Vagina (tissue), 2 donors: ENCODE measurements at regions not wholly inside any gene's neighbourhood (a gene's known extent, or its start where the extent isn't known, plus 50 kb on each side); places are given as distances from the start of the nearest gene placed in this dataset.

Experiments
- DNase-seq, 2 donors: peaks; one replicate each; pipeline ENCODE4 v3.0.0-alpha.2; 2017; ENCODE audit errors: extremely low spot score in 2 of 2
- H3K27ac ChIP-seq: fragments of 200-600 bp; sonication (generic); one replicate; pipeline ENCODE4 v1.5.1; 2019
- H3K27me3 ChIP-seq: fragments of 200-600 bp; sonication (generic); one replicate; pipeline ENCODE4 v1.5.1; 2019
- H3K36me3 ChIP-seq, 2 donors: fragments of 200-600 bp; sonication (generic); one replicate each; pipeline ENCODE4 v1.5.1; 2017 to 2019
- H3K4me1 ChIP-seq: fragments of 200-600 bp; sonication (generic); one replicate; pipeline ENCODE4 v1.5.1; 2019
- H3K4me3 ChIP-seq, 2 donors: fragments of 200-600 bp; sonication (generic); 1 replicate in 1 of 2; 2 replicates in 1 of 2; pipeline ENCODE4 v1.5.1; 2016 to 2019
- H3K9me3 ChIP-seq: fragments of 200-600 bp; sonication (generic); one replicate; pipeline ENCODE4 v1.5.1; 2019
- POLR2A ChIP-seq, 2 donors: fragments of 450-650 bp; IDR thresholded peaks; one replicate each; pipeline ENCODE4 v1.6.1; 2017; ENCODE audit warnings: antibody characterized with exemption in 2 of 2, mild to moderate bottlenecking in 2 of 2, moderate library complexity in 2 of 2
- POLR2AphosphoS5 ChIP-seq, 2 donors: sonication (generic); formaldehyde crosslinking; IDR thresholded peaks; one replicate each; pipeline ENCODE4 v1.9.0; 2017; ENCODE audit warnings: antibody characterized with exemption in 2 of 2, mild to moderate bottlenecking in 2 of 2, low read depth in 1 of 2; ENCODE audit not compliant: insufficient read depth in 1 of 2
- intact Hi-C: fragments of 100-400 bp; cut with DNase I; formaldehyde crosslinking; loops from one replicate; pipeline ENCODE4 v1.15.1; 2023
- TF ChIP-seq, protein P1 (sequence below), 3 experiments: fragments of 450-650 bp in 2 of 3; fragments of 200-600 bp in 1 of 3; sonication (generic) in 1 of 3; IDR thresholded peaks; one replicate each; pipeline ENCODE4 v1.5.1; 2017 to 2019; ENCODE audit warnings: antibody characterized with exemption in 3 of 3, mild to moderate bottlenecking in 2 of 3, moderate library complexity in 2 of 3

DNA sequence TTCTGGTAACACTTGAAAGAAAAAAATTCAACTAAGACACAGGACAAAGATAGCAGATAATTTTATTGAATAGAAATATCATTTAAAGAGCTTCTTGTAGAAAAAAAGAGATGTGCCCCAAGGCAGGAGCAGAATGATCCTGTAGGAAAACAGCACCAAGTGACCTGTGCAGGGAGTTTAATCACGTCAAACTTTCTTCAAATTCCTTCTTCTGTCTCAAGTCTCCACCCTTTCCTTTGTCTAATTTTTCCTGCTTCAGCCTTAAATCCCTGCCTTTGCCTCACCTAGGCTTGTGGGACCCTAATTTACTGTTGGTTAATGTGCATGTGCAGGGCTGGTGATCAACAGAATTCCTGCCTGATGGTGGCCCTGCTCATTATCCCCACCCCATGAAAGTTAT, 481.4 kb downstream of the IPMK start:
- intact Hi-C loops, result no loop called here
- no peak for DNase-seq
- no peak for TF ChIP-seq POLR2A (IDR thresholded peaks at IDR 0.05)
- TF ChIP-seq, protein P1, sequence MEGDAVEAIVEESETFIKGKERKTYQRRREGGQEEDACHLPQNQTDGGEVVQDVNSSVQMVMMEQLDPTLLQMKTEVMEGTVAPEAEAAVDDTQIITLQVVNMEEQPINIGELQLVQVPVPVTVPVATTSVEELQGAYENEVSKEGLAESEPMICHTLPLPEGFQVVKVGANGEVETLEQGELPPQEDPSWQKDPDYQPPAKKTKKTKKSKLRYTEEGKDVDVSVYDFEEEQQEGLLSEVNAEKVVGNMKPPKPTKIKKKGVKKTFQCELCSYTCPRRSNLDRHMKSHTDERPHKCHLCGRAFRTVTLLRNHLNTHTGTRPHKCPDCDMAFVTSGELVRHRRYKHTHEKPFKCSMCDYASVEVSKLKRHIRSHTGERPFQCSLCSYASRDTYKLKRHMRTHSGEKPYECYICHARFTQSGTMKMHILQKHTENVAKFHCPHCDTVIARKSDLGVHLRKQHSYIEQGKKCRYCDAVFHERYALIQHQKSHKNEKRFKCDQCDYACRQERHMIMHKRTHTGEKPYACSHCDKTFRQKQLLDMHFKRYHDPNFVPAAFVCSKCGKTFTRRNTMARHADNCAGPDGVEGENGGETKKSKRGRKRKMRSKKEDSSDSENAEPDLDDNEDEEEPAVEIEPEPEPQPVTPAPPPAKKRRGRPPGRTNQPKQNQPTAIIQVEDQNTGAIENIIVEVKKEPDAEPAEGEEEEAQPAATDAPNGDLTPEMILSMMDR (IDR thresholded peaks at IDR 0.05), result no peak
- TF ChIP-seq POLR2AphosphoS5 (IDR thresholded peaks at IDR 0.05; ENCODE audit: insufficient read depth in 1 of 2, low read depth in 1 of 2), result no peak
- no peaks in the 10 kb centered on the region for H3K9me3 ChIP-seq
- H3K4me3 ChIP-seq, result no peak overlapping the region
- no peak overlapping the region for H3K27ac ChIP-seq
- no peaks in the 10 kb centered on the region for H3K27me3 ChIP-seq
- H3K36me3 ChIP-seq, result no peaks in the 10 kb centered on the region
- H3K4me1 ChIP-seq, result no peaks in the 10 kb centered on the region

DNA sequence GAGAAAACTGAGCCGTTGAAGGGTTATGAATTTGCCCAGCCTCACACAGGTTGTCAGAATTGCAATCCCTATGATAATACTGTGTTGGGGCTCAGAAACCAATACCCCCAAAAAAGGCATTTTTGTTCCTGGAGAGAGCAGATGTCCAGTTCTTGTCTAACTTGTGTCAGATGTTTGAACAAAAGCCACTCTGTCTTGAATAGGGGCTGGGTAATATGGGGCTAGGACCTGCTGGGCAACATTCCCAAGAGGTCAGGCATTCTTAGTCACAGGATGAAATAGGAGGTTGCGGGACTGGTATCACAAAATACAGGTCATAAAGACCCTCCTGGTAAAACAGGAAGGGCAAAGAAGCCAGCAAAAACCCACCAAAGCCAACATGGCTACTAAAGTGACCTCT, 482.1 kb downstream of the IPMK start:
- H3K4me1 ChIP-seq, result no peaks in the 10 kb centered on the region
- no peak overlapping the region for H3K4me3 ChIP-seq
- no peak overlapping the region for H3K27ac ChIP-seq
- TF ChIP-seq, protein P1 (IDR thresholded peaks at IDR 0.05), result no peak
- TF ChIP-seq POLR2A (IDR thresholded peaks at IDR 0.05), result no peak
- no peak for TF ChIP-seq POLR2AphosphoS5 (IDR thresholded peaks at IDR 0.05; ENCODE audit: insufficient read depth in 1 of 2, low read depth in 1 of 2)
- DNase-seq, result no peak
- H3K27me3 ChIP-seq, result no peaks in the 10 kb centered on the region
- intact Hi-C loops, result no loop called here
- H3K36me3 ChIP-seq, result no peaks in the 10 kb centered on the region
- H3K9me3 ChIP-seq, result no peaks in the 10 kb centered on the region

DNA sequence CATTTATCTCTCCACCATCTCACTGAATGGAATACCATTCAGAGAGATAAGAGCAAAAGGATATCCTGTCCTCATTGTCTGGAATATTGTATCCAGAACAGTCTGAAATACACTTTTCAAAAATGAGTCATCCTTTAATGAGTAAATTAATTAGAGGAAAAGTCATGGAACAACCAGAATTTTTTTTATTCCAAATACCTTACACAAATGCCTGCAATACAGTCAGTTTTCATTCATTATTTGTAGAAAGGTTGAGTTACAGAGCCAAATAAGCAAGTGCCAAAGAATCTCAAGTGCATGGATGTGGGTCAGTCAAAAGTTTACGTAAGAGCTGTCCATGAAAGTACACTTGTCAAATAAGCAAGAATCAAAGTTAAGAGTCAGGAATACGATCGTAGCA, 482.6 kb downstream of the IPMK start:
- Histone ChIP-seq H3K9me3 (no peaks in the 10 kb centered on the region), H3K36me3 (no peaks in the 10 kb centered on the region), H3K27me3 (no peaks in the 10 kb centered on the region), H3K4me3 (no peak overlapping the region), H3K4me1 (no peaks in the 10 kb centered on the region), H3K27ac (no peak overlapping the region)
- TF ChIP-seq POLR2A (IDR thresholded peaks at IDR 0.05) (no peak), POLR2AphosphoS5 (IDR thresholded peaks at IDR 0.05; ENCODE audit: insufficient read depth in 1 of 2, low read depth in 1 of 2) (no peak)
- TF ChIP-seq, protein P1 (IDR thresholded peaks at IDR 0.05), result no peak
- DNase-seq, result no peak
- intact Hi-C loops, result no loop called here

DNA sequence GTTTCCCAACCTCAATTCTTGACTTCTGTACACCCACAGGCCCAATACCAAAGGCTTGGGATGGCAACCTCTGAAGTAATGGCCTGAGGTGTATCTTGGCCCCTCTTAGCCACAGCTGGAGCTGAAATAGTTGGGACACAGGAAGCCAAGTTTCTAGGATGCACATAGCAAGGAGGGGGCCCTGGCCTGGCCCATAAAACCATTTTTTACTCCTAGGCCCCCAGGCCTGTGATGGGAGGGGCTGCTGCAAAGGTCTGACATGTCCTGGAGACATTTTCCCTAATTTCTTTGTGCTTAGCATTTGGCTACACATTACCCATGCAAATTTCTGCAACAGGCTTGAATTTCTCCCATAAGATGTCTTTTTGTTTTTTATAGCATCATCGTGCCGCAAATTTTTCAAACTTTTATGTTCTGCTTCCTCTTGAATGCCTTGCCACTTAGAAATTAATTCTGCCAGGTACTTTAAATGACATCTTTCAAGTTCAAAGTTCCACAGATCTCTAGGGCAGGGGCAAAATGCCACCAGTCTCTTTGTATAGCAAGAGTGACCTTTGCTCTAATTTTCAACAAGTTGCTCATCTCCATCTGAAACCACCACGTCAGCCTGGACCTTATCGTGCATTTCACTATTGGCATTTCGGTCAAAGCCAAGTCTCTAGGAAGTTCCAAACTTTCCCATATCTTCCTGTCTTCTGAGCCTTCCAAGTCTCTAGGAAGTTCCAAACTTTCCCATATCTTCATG, 490.8 kb downstream of the IPMK start:
- Histone ChIP-seq H3K4me3 (no peak overlapping the region), H3K4me1 (no peaks in the 10 kb centered on the region), H3K9me3 (no peaks in the 10 kb centered on the region), H3K27me3 (no peaks in the 10 kb centered on the region), H3K27ac (no peak overlapping the region), H3K36me3 (no peaks in the 10 kb centered on the region)
- TF ChIP-seq POLR2AphosphoS5 (IDR thresholded peaks at IDR 0.05; ENCODE audit: insufficient read depth in 1 of 2, low read depth in 1 of 2) (no peak), POLR2A (IDR thresholded peaks at IDR 0.05) (no peak)
- TF ChIP-seq, protein P1 (IDR thresholded peaks at IDR 0.05), result no peak
- no peak for DNase-seq
- intact Hi-C loops, result no loop called here

DNA sequence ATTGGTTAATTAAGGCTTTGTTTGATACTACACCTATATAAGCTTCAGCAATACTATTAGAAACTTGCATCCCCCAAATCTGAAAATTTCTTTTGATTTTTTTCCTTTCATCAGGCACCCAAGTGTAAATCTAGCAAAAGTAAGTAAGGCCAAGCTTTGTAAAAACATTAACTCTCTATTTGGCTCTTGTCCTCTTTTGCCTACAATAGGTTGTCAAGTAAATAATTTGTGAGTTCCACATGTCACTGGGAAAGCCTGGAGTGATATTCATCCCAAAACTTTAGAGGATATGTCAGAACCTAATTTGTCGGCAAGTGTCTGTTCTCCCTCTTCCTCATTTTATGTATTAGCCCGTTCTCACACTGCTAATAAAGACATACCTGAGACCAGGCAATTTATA, 492.4 kb downstream of the IPMK start:
- Histone ChIP-seq H3K4me1 (no peaks in the 10 kb centered on the region), H3K4me3 (no peak overlapping the region), H3K36me3 (no peaks in the 10 kb centered on the region), H3K9me3 (no peaks in the 10 kb centered on the region), H3K27me3 (no peaks in the 10 kb centered on the region), H3K27ac (no peak overlapping the region)
- no peak for DNase-seq
- no peak for TF ChIP-seq POLR2AphosphoS5 (IDR thresholded peaks at IDR 0.05; ENCODE audit: insufficient read depth in 1 of 2, low read depth in 1 of 2)
- TF ChIP-seq, protein P1 (IDR thresholded peaks at IDR 0.05), result no peak
- TF ChIP-seq POLR2A (IDR thresholded peaks at IDR 0.05), result no peak
- intact Hi-C loops, result no loop called here
